ENCODE measurements at regions not wholly inside any gene's neighbourhood (a gene's known extent, or its start where the extent isn't known, plus 50 kb on each side); places are given as distances from the start of the nearest gene placed in this dataset.

DNA sequence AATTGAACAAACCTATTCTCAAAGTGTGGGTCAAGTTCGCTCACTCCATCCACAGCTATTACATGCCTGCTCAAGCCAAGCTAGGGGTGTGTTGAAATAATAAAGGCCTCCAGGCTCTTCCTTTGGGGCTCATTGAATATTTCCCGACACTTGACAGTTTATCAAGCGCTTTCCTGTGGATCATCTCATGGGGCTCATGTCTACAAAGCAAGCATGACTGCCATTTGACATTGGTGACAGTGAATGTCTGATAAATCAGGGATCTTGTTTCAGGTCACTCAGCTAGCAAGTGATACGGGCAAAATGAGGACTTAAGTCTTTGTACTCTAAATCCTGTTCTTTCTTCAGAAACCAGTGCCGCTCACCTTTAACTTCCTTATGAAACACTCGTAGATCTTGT, 542.6 kb downstream of the TOX3 start:
- TF ChIP-seq, protein P1, sequence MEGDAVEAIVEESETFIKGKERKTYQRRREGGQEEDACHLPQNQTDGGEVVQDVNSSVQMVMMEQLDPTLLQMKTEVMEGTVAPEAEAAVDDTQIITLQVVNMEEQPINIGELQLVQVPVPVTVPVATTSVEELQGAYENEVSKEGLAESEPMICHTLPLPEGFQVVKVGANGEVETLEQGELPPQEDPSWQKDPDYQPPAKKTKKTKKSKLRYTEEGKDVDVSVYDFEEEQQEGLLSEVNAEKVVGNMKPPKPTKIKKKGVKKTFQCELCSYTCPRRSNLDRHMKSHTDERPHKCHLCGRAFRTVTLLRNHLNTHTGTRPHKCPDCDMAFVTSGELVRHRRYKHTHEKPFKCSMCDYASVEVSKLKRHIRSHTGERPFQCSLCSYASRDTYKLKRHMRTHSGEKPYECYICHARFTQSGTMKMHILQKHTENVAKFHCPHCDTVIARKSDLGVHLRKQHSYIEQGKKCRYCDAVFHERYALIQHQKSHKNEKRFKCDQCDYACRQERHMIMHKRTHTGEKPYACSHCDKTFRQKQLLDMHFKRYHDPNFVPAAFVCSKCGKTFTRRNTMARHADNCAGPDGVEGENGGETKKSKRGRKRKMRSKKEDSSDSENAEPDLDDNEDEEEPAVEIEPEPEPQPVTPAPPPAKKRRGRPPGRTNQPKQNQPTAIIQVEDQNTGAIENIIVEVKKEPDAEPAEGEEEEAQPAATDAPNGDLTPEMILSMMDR (IDR thresholded peaks at IDR 0.05): no peak
- no peak for TF ChIP-seq POLR2A (IDR thresholded peaks at IDR 0.05; ENCODE audit: low read depth)
- no peak for TF ChIP-seq EP300 (IDR thresholded peaks at IDR 0.05)
